Spleen (tissue), 7 donors: ENCODE measurements at regions not wholly inside any gene's neighbourhood (a gene's known extent, or its start where the extent isn't known, plus 50 kb on each side); places are given as distances from the start of the nearest gene placed in this dataset.

Source experiments
- POLR2AphosphoS5 ChIP-seq, 3 donors: sonication (generic); formaldehyde crosslinking; IDR thresholded peaks; one replicate each; pipeline ENCODE4 v1.5.1; 2017; ENCODE audit warnings: antibody characterized with exemption in 3 of 3
- TF ChIP-seq, protein P1 (sequence below), 11 experiments: fragments of 200-600 bp in 7 of 11; fragments of 450-650 bp in 4 of 11; sonication (generic) in 4 of 11; IDR thresholded peaks in 8 of 11; conservative IDR thresholded peaks in 3 of 11; 1 replicate in 7 of 11; 2 replicates in 4 of 11; pipeline versions ENCODE4 v1.4.0 to v1.8.0; 2016 to 2021; ENCODE audit warnings: antibody characterized with exemption in 11 of 11, inconsistent platforms in 4 of 11, mild to moderate bottlenecking in 1 of 11
- donor health status: DM: no; HTN: no; CAD: no; lungs with moderate emphysema.
- donor health status: DM: no; HTN: no; CAD: no.
- donor health status: DM: no; HTN: no; CAD: no.

GRCh38 chr3:70840106-70840870 is 527.9 kb upstream of the MDFIC2 start:
- TF ChIP-seq POLR2AphosphoS5 (IDR thresholded peaks at IDR 0.05): no peak
- TF ChIP-seq, protein P1, sequence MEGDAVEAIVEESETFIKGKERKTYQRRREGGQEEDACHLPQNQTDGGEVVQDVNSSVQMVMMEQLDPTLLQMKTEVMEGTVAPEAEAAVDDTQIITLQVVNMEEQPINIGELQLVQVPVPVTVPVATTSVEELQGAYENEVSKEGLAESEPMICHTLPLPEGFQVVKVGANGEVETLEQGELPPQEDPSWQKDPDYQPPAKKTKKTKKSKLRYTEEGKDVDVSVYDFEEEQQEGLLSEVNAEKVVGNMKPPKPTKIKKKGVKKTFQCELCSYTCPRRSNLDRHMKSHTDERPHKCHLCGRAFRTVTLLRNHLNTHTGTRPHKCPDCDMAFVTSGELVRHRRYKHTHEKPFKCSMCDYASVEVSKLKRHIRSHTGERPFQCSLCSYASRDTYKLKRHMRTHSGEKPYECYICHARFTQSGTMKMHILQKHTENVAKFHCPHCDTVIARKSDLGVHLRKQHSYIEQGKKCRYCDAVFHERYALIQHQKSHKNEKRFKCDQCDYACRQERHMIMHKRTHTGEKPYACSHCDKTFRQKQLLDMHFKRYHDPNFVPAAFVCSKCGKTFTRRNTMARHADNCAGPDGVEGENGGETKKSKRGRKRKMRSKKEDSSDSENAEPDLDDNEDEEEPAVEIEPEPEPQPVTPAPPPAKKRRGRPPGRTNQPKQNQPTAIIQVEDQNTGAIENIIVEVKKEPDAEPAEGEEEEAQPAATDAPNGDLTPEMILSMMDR (IDR thresholded peaks at IDR 0.05 in 8 of 11, conservative IDR thresholded peaks at IDR 0.05 in 3 of 11): no peak
